GM04504 (cell line): ENCODE measurements at regions not wholly inside any gene's neighbourhood (a gene's known extent, or its start where the extent isn't known, plus 50 kb on each side); places are given as distances from the start of the nearest gene placed in this dataset.
"Not testable (repeated sequence)": the region's sequence is repeated elsewhere in the genome, so short reads cannot be mapped to it uniquely, and the experiment has no call there.

Experiments used
- DNase-seq: peaks from one replicate; pipeline ENCODE4 v3.0.0-alpha.2; 2012; ENCODE audit warnings: low read depth

DNA sequence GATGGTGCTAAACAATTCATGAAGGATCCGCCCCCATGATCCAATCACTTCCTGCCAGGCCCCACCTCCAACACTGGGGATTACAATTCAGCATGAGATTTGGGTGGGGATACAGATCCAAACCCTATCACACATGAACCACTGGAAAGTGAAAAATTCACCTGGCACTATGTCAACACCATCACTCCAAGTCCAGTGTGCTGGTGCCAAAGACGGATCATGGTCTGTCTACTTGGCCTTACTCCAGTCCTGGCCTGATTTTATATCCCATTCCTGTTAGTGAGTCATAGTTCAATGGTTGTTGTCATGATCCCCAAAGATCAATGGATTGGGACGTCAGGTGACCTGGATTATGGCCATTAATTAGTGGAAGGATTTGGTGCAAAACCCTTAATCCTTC, 147.4 kb upstream of the RPS23 start:
- DNase-seq: no peak

DNA sequence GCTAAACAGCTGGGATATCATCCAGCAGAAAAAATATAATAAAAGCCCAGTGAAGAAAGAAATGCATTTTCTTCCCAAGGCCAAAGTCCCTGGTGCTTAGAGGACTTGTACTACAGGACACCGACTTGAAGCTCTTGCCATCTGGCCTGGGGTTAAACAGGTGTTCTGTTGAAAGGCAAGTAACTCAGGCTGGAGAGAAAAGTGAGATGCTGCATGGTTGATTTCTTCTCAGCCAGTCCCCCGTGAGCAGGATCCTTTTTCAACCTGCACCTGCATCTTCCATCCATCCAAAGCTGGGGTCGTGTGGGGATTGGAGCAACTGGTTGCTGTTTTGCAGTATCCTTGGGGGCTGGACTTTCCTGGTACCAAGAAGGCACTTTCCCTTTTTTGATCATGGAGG, 146.1 kb upstream of the RPS23 start:
- no peak for DNase-seq

DNA sequence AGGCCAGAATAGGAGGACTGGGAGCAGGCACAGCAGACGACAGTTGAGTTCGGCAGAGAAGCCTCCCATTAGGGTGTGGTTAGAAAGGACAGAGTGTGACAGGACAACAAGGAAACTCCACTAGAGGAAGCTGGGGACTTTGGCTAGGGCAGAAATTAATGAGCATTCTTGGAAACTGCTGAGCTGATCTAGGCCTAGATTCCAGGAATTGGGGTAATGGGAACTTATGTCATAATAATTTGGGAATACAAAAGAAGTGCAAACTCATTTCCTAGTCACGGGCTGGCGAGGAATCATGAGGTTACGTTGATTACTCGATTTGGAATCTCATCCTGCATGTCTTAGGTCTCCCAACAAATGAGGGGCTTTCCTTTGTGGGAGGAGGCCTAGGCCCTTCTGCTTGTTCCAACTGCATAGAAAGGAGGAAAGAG, 144.6 kb upstream of the RPS23 start:
- no peak for DNase-seq

DNA sequence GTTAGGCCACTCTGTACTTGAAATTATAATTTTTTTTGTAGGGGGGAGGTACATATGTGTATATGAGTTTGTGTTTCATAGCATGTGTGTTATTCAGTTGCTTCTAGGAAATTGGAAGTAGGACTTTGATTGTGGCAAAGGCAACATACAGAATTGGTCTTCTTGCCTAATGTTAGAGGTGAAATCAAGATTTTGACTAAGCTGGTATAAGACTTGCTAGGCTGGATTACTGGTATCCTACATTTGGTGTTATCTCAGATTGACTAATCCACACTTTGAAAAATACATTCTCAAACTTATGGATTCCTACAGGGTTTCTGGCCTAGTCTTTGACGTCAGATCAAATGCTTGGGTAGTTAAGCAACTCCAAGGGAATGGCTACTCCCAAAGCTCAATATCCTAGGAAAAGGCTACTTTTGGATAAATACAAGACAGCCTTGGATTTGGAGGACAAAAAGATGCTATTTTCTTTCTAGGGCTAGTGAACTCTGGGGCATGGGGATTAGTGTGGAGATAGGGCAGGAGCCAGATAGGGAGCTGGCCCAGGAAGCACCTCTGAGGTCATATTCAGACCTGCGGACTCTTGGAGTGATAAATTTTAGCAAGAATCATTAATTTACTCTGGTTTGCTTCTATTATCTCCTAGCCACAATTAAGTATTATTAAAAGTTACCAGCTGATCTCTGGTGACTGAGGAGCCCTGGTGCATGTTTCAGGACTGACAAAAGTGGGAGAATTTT, 144.0 kb upstream of the RPS23 start:
- DNase-seq: no peak

DNA sequence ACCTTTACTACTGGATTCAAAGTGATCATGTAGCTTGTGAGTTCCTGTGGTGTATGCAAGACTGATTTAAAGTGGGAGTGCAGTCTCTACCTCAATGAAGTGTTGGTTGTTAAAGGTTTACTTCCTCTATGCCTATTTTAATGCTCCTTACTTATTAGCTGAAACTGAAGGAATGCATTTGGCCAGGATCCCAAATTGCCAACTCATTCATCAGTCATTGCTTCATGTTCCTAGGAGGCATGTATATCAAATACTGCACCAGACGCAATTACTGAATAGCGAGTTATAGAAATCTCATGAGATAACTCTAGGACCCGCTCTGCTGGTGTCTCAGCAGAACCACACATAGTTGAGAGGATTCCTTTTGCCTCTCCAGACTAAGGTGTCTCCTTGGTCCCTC, 143.0 kb upstream of the RPS23 start:
- DNase-seq: no peak

DNA sequence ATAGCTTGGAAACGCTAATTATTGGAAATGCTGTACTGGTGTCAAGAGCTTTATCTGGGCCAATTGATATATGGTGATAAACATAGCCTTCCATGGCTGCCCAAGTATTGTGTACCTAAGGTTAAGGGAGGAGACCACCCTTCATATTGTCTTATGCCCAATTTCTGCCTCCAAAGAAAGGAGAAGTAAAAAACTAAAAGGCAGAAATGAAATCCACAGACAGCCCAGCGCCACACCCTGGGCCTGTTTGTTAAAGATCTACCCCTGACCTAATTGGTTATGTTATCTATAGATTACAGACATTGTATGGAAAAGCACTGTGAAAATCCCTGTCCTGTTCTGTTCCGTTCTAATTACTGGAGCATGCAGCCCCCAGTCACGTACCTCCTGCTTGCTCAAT, 142.4 kb upstream of the RPS23 start:
- DNase-seq: not testable (repeated sequence)

DNA sequence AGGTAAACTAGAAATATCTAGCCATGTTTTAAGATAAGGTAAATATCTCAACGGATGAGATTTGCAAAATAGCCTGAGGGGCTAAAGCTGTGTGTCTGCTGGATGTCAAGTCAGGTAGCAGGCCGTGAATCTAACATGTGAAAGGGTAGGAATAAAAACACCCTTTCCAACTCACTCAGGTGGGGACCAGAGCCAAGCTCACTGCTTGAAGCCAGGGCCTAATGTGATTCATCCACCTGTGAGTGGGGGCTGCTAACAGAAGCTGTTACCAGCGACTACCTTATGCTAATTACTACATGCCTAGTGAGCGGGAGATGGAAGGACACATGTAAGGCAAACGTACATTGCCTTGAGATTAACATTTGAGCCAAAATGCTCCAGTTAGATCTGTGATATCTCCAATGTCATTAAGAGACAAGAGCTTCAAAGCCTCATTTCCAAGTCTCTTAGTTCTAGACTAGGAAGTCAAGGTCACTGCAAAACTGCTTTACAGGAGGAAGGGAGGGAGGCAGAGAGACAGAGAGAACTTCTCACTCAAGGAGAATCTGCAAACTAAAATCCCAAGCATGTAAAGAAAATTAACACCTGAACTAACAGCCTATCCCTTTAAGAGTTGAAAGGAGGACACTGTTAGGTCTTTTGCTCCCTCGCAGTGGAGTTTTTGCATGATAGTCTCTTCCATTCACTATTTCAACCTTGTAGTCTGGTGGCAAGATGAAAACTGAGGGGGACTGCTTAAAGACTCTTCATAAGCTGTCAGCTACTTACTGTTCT, 141.6 kb upstream of the RPS23 start:
- DNase-seq: no peak

DNA sequence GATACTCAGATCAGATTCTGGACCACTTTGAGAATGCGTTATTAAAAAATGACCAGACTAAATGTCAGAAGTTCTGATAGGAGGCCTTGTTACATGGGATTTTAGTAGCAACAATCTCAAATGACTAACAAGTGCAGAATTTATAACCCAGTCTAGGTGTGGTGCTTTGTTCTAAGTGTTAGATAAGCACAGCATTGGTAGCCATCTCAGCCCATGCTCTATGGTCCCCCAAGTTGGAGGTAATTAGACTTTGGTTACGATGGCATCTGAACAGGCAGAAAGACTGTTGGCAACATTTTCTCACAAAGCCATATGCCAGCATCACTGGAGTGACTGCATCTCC, 140.4 kb upstream of the RPS23 start:
- DNase-seq: no peak

DNA sequence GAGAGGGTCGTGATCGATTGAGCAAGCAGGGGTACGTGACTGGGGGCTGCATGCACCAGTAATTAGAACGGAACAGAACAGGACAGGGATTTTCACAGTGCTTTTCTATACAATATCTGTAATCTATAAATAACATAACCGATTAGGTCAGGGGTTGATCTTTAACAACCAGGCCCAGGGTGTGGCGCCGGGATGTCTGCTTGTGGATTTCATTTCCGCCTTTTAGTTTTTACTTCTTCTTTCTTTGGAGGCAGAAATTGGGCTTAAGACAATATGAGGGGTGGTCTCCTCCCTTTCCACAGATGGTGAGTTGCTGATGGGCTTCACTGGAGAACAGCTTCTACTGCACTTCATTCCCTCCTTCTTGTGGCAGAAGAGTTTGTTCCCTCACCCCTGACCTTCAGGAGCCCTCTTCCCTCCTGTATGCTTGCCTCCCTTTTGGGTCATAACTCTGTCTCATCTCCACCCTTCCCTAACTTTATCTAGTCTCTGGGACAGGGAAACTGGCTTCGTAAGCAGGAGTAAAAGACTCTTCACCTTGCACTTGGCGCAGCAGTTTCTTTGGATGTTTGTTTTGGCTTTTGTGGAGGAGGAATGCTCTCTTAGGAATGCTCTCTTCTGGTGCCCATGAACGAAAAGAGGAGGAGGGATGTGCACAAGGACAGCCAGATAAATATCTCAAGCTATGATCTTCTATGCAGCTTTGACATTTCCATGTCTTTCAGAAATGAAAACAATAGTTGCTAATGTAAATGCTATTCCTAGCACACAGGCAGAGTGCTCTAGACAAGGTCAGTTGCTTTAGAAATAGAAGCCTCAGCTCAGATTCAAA, 139.8 kb upstream of the RPS23 start:
- DNase-seq: no peak

DNA sequence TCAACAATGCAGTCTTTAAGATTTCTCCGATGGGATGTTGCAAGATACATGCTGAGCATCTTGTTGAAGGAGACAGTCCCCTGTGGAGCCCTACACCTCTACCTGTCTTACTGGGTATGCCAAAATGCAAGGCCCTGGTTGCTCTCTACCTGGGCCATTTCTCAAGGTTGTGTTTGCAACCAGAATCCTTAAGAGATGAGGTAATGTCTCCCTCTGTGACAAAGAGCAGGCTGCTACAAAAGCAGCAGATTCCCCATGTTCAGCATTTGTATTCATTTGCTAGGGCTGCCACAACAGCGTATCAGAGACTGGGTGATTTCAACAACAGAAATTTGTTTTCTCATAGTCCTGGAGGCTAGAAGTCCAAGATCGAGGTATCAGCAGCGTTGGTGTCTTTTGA, 138.4 kb upstream of the RPS23 start:
- DNase-seq: no peak

DNA sequence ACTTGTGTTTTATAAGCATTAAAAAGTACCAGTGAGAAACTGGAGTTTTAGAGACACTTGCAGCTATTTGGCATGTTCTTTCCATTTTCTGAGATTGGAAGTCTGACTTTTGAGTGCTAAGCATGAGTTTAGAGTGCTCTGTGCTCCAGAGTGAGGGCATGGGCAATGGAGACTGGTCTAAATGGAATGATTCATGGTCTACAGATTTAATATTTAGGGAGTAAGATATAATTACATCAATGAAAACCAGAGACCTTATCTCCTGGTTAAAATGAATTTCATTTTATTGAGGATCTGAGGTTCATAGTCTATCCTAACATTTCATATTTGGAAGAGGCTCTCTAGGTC, 135.9 kb upstream of the RPS23 start:
- no peak for DNase-seq

DNA sequence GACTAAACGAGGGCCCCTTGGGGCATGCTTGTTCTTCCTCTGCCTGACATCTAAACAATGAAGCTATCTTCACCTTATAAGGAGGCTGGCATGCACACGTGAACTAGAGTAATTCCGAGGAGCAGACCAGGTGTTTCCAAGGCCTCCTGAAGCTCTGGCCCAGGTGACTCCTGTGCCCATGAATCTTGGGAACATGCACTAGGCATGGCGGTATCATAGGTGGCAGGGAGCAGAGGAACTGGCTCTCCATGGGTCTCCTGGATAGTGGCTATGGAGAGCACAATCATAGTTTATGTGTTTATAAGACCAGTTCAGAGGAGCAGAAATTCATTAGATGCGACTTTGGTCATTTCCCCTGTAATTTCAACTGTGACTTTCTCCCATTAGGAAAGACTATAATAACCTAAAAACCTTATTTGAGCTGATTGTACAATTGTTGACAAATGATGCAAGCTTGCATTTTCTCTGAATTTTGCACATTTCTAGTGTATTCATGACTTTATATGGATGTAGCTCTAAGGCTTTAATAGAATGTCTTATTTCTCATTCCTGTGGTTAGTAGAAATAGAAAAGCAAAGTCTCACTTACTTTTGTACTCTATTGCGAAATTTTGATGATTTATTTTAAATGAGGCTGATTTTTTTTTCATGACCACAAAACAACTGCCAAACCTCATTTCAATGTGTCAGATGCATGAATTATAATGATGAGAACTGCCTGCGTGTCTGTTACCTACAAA, 135.3 kb upstream of the RPS23 start:
- DNase-seq: peak; percentile 92

DNA sequence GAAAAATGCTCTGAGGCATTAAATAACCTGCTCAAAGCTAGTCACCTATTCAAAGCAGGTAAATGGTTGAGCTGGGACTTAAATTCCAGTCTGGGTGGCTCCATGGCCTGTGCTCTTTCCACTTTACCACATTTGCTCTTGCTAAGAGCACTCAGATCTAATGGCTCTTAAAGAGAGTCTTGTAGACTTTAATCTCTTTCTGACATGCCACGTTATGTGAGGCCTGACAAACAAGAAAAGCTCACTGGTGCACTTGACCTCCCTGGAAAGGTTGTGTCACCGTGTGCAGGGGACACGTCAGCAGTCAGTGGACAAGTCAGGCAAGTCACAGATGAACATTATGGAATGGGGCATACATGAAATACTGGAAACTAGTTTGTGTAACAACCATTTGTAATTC, 129.9 kb upstream of the RPS23 start:
- DNase-seq: no peak

DNA sequence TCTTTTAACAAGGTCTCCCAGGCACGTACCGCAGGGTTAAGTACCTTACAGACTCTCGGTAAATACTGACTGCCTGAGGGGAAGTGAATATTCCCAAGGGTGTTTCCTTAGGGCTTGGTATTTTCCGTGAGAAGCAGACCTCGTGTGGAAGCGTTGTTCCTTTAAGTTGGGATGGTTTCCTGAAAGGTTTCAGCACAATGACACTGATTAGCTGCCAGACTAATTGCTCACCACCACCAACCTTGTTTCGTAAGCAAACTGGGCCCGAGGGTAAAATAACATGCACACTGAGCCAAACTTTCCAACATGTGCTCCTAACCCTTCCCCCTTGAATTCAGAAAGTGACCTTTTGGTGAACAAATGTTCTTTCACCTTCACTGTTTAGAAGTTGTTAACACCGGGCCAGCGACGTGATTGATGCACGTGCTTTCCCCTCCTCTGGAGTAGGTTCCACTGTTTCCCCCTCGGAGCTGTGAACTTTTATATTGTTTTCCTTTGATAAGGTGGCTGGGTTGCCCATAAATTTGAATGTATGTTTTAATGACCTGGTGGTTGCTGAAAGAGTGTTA, 128.1 kb upstream of the RPS23 start:
- peak; percentile 57 for DNase-seq

DNA sequence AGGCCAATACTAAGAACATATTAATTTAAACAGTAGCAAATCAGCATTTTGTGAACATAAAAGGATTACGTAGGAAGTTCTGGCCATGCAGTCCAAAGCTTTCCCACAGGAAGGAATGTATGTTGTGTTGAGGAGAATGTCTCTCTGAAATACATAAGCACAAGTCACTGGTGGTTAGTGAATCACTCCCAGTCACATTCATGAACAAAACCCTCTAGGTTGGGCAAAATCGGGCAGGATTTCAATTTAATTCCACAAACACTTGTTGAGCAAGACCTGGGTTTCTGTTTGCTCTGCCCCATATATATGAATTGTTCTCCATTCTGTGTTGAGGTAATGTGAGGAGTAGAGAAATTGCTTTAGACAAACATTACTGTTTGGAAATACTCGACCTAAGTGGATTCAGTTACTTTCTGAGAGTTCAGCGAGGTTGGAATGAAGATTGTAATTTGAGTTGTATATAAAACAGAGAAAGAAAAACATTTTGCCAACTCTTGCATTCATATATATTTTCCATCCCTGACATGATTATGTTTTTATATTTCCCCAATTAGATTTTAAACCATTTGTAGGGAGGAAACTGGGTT, 127.6 kb upstream of the RPS23 start:
- peak; percentile 89 for DNase-seq

DNA sequence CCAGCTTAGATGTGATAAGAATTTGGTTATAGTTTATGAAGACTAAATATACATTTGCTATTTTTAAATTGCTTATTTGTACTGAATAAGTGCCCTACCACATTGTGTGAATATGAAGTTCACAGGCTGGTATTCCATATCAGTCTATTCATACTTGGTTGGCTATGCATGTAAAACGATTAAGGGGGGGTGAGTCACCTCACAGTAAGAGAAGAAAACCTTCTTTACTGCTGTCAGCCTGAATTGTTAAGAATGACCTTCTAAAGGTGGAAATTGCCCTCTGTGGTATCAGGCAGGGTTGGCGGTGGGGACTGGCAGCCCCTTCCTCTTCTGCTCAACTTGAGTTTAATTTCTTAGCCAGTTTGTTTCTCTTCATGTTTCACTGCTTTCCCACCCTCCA, 127.0 kb upstream of the RPS23 start:
- no peak for DNase-seq

DNA sequence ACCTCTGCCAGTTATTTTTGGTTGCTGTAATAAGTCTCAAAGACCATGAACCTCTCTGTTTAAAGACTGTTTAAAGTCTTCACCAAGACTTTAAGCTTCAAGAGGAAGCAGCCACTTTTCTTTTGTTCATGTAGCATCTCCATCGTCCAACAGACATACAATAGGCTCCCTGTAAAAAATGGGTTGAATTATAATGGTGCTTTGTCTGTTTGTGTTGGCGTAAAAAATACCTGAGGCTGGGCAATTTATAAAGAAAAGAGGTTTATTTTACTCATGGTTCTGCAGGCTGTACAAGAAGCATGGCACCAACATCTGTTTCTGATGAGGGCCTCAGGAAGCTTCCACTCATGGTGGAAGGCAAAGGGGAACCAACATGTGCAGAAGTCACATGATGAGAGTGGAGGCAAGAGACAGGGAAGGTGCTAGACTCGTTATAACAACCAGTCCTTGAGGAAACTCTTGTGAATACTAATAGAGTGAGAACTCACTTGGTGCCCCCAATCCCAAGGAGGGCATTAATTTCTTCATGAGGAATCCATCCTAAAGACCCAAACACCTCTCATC, 126.3 kb upstream of the RPS23 start:
- no peak for DNase-seq

DNA sequence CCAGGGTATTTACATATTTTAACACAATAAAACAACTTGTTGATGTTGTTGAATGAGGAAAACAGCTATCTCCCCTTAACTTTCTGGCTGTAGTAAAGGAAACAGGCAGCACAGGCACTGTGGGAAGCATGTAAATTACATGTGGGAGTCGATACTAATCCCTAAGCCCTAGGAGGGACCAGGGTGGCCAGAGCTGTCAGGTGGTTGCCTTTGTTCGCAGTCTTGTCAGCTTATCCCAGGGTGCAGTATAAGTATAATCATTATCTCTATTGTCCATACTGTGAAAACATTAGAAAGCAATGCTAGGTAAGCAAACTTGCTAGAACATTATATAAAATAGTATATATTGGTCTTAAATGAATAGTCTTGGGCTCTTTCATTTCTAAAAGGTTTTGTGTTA, 125.6 kb upstream of the RPS23 start:
- no peak for DNase-seq

DNA sequence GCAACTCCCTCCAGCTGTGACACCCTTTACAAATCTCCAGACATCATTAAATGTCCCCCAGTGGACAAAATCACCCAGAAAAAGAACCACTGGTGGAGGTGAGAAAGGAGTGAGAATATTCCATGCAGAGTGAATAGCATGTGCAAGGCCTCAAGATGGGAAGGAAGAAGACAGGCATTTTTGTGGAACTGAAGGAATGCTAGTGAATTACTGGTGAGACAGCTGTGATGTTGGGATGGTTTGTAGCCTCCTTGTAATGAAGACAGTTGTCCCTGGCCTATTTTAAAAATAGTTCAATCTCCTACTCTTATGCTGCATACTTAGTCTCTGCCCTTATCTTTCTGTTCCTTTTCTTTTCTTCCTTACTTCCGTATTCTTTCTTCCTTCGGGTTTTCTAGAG, 124.9 kb upstream of the RPS23 start:
- DNase-seq: no peak

DNA sequence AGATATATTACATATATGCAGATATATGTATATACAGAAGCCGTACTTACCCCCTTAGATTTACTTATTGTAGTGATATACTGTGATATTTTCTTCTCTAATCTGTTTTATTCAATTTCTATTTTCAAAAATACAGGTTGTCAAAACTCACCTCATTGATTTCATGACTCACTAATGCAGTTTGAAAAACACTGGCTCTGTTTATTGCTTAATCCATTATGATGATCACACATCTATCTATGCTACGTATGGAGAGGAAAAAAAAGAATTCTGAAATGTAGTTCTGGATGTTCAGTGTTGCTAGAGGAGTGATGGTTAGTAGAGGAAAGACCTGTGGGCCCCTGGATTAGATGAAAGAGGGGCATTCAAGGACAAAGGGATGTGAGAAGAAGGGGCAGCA, 121.0 kb upstream of the RPS23 start:
- DNase-seq: no peak

DNA sequence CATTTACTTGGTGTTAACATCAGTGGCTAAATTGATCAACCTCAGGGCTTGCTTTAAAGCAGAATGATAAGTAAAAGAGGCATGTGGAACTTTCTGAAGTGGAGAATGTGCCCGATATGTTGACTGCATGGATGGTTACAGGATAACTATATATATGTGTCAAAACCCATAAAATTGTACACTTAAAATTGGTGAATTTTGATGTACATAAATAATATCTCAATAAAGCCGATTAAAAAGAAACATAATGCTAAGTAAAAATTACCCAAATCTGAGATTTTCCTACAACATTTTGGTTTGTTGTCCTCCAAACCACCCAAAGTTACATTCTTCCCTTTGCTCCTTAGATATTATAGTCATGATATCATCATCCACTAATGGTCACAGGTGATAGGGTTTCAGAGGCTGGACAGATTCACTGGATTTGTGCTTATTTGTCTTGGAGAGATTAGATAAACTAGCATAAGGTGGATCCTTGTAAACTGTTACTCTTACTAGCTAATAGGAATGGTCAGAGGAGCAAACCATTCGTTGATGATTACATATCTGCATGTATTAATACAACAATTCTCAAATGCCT, 119.7 kb upstream of the RPS23 start:
- no peak for DNase-seq
